OCI-LY1 (cell line): ENCODE measurements at regions not wholly inside any gene's neighbourhood (a gene's known extent, or its start where the extent isn't known, plus 50 kb on each side); places are given as distances from the start of the nearest gene placed in this dataset.

Source experiments
- CTCF ChIP-seq: fragments of 200-600 bp; sonication (generic), shearing (Covaris generic); IDR thresholded peaks from 2 replicates; pipeline ENCODE4 v1.5.1; 2017; ENCODE audit warnings: mild to moderate bottlenecking, antibody characterized with exemption, low read length, moderate library complexity, mixed read lengths
- EZH2 ChIP-seq: fragments of 200-600 bp; sonication (generic), shearing (Covaris generic); IDR thresholded peaks from 2 replicates; pipeline ENCODE4 v1.8.0; 2017; ENCODE audit warnings: borderline replicate concordance, mixed run types, mild to moderate bottlenecking, antibody characterized with exemption, low read length, moderate library complexity, mixed read lengths

GRCh38 chr9:113741886-113742854, 133.9 kb upstream of the ZNF618 start:
- no peak for TF ChIP-seq CTCF
- no peak for TF ChIP-seq EZH2
